ENCODE measurements at regions not wholly inside any gene's neighbourhood (a gene's known extent, or its start where the extent isn't known, plus 50 kb on each side); places are given as distances from the start of the nearest gene placed in this dataset.
A peak's percentile ranks its signal among the peaks of the same experiment; 100 is the strongest.

DNA sequence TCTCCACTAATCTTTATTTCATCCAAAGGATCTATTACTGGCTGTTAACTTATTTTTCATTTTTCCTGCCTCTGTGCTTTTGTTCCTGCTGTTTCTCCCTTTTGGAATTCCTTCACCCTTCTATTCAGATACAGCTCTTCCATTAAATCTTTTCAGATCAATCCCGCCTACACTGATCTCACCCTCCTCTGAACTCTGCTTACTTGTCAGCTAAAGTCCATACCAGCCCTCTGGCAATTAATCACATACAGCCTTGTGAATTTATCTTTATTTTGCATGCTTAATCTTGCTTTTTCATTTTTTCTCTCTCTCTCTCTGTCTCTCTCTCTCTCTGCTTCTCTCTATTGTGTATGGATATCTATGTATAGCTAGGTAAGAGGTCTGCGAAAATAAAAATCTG, 100.8 kb upstream of the UMPS start:
- TF ChIP-seq, protein P1, sequence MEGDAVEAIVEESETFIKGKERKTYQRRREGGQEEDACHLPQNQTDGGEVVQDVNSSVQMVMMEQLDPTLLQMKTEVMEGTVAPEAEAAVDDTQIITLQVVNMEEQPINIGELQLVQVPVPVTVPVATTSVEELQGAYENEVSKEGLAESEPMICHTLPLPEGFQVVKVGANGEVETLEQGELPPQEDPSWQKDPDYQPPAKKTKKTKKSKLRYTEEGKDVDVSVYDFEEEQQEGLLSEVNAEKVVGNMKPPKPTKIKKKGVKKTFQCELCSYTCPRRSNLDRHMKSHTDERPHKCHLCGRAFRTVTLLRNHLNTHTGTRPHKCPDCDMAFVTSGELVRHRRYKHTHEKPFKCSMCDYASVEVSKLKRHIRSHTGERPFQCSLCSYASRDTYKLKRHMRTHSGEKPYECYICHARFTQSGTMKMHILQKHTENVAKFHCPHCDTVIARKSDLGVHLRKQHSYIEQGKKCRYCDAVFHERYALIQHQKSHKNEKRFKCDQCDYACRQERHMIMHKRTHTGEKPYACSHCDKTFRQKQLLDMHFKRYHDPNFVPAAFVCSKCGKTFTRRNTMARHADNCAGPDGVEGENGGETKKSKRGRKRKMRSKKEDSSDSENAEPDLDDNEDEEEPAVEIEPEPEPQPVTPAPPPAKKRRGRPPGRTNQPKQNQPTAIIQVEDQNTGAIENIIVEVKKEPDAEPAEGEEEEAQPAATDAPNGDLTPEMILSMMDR (IDR thresholded peaks at IDR 0.05; ENCODE audit: extremely low read depth, missing control alignments) = no peak
- no peak for DNase-seq (ENCODE audit: low spot score)

DNA sequence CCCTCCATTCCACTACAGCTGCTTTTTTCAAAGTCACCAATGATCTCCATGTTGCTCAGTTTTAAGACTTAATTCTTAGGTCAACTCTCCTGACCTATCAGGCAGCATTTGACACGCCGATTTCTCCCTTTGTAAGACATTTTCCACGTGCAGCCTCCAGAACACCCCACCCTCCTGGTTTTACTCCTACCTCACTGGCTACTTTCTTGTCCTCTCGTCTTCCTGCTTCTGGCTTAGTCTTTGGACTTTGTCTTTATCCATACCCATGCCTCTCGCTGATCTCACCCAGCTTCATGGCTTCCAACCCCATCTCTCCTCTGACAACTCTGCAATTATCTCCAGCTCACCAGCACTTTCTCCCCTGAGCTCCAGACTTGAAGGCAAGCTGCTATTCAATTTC, 99.3 kb upstream of the UMPS start:
- DNase-seq (ENCODE audit: low spot score) = no peak
- TF ChIP-seq, protein P1 (IDR thresholded peaks at IDR 0.05; ENCODE audit: extremely low read depth, missing control alignments) = no peak

DNA sequence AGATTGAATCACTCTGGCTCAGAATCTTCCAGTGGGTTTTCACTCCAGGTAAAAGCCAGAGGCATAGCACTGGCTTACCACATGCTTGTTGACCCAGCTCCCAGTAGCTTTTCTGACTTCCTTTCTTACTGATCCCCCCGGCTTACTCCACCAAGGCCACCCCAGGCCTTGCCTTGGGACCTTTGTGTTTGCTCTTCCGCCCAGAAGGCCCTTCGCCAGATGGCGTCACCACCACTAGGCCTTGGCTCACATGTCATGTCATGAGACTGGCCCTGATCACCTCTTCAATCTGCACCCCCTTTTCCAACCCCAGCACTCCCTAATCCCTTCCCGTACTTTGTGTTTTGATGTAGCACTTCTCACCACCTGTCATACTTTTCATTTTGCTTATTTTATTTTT, 98.5 kb upstream of the UMPS start:
- no peak for DNase-seq (ENCODE audit: low spot score)
- TF ChIP-seq, protein P1 (IDR thresholded peaks at IDR 0.05; ENCODE audit: extremely low read depth, missing control alignments) = no peak

DNA sequence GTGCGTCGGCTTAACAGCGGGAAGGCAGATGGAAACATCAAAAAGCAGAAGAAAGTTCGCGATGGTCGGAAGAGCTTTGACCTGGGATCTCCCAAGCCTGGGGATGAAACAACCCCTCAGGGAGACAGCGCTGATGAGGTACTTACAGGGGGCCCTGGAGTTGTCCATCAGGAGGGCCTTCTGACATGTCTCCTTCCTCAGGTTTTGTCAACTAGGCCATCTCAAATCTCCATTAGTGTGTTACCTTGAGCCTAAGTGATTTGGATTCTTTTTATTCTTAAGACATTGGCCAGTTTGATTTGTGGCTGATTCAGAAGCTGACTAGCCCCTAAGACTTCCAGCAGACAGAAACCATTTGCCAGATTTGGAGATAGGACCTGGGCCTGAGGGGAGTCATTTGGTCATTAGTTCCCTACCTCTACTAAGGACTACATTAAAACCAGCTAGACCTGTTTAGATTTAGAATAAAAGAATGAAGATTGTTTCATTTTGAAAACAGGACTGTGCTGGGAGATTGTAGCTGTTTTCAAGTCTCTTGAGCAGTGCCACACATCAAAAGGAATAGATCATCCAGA, 97.6 kb upstream of the UMPS start:
- DNase-seq (ENCODE audit: low spot score) = no peak
- TF ChIP-seq, protein P1 (IDR thresholded peaks at IDR 0.05; ENCODE audit: extremely low read depth, missing control alignments) = no peak

DNA sequence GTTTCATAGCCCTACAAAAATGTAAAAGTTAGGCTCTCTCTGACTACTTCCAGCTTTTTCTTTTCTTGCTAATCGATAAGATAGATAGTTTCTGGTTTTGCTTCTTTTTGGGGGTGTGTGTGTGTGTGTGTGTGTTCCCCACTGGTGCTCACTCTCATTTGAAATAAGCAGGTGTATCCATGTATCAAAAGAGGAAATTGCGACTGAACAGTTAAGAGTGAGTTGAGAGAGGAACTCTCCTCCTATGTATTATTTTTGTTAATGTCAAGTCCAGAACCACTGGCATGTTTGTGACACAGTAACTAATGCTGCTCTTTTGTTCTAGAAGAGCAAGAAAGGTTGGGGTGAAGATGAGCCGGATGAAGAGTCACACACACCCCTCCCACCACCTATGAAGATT, 96.7 kb upstream of the UMPS start:
- TF ChIP-seq, protein P1 (IDR thresholded peaks at IDR 0.05; ENCODE audit: extremely low read depth, missing control alignments) = no peak
- DNase-seq (ENCODE audit: low spot score) = no peak

DNA sequence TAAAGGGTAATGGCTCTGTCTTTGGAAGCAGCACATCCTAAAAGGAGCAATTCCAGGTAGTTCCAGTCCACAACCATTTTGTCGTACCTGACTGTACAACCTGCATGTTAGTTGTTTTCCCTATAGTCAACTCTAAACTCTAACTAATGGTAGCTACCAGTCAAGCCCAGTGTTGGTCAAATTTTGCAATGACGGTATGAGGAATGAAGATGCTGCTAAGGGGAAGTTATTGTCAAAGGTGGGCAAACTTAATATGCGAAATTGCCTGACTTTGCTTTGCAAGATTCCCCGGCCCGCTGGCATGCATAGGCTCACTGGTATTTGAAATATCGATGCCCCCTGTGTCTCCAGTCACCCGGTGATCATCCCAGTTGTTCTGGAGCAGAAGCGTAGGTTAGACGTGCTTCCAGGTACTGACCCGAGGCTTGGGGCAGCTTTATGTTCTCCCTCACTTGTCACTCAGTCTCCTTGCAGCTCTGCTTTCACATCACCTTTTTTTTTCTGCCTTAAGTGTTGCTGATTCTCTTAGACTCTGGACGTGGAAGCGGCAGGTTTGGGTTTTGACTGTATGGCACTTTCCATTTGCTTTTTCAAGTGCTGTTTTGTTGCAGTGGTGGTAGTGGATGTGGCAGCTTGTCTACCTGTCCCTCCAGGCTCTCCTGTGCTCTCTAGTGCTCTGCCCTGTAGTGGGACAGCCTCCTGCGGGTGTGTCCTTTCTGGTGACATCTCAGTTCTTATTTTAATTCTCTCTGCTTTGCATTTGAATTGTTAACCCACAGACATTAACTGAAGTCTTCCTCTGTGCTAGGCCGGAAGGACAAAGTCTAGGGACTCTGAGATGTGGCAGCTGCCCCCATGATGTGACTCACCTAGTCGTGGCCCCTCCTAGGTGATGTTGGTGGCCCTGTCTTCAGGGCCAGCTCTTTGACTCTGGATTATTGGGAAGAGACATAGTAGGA, 95.8 kb upstream of the UMPS start:
- peak; percentile 27 for DNase-seq (ENCODE audit: low spot score)
- TF ChIP-seq, protein P1 (IDR thresholded peaks at IDR 0.05; ENCODE audit: extremely low read depth, missing control alignments) = no peak

DNA sequence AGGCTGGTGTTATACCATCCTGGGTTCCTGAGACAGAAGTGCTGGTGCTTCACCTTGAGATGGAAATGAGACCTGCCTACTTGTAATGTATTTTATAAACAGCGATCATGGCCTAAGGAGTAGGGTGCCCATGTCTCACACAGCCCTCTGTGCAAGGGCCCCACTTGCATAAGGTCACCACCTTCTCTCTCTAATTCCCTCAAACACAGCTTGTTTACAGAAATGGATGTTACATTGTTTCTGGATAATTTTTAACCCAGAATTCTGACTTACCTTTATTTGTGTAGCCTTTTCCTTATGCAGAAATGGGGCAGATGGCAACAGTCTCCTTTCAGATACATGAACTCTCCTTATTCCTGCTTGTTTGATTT, 95.1 kb upstream of the UMPS start:
- no peak for DNase-seq (ENCODE audit: low spot score)

More for the DNA sequence above, 95.1 kb upstream of the UMPS start:
- TF ChIP-seq, protein P1 (IDR thresholded peaks at IDR 0.05; ENCODE audit: extremely low read depth, missing control alignments) = no peak
